Fibroblast of the aortic adventitia (primary cell): ENCODE measurements at regions not wholly inside any gene's neighbourhood (a gene's known extent, or its start where the extent isn't known, plus 50 kb on each side); places are given as distances from the start of the nearest gene placed in this dataset.

Experiments used
- DNase-seq: peaks from one replicate; pipeline ENCODE4 v3.0.0-alpha.2; 2010; ENCODE audit warnings: low read depth
- H3K4me3 ChIP-seq: 2 replicates; pipeline ENCODE4 v1.5.1; 2011; ENCODE audit warnings: low read depth, mild to moderate bottlenecking, control low read depth, low read length, moderate library complexity
- TF ChIP-seq, protein P1 (sequence below): IDR thresholded peaks from 2 replicates; pipeline ENCODE4 v1.5.1; 2011; ENCODE audit warnings: mild to moderate bottlenecking, low read length, control low read depth, inconsistent platforms; ENCODE audit not compliant: insufficient read depth

- no peak overlapping the region for H3K4me3 ChIP-seq
- TF ChIP-seq, protein P1, sequence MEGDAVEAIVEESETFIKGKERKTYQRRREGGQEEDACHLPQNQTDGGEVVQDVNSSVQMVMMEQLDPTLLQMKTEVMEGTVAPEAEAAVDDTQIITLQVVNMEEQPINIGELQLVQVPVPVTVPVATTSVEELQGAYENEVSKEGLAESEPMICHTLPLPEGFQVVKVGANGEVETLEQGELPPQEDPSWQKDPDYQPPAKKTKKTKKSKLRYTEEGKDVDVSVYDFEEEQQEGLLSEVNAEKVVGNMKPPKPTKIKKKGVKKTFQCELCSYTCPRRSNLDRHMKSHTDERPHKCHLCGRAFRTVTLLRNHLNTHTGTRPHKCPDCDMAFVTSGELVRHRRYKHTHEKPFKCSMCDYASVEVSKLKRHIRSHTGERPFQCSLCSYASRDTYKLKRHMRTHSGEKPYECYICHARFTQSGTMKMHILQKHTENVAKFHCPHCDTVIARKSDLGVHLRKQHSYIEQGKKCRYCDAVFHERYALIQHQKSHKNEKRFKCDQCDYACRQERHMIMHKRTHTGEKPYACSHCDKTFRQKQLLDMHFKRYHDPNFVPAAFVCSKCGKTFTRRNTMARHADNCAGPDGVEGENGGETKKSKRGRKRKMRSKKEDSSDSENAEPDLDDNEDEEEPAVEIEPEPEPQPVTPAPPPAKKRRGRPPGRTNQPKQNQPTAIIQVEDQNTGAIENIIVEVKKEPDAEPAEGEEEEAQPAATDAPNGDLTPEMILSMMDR = no peak
- peak; percentile 23 for DNase-seq
Measured at GRCh38 chr3:31157893-31158620, 263.6 kb upstream of the GADL1 start.

DNA sequence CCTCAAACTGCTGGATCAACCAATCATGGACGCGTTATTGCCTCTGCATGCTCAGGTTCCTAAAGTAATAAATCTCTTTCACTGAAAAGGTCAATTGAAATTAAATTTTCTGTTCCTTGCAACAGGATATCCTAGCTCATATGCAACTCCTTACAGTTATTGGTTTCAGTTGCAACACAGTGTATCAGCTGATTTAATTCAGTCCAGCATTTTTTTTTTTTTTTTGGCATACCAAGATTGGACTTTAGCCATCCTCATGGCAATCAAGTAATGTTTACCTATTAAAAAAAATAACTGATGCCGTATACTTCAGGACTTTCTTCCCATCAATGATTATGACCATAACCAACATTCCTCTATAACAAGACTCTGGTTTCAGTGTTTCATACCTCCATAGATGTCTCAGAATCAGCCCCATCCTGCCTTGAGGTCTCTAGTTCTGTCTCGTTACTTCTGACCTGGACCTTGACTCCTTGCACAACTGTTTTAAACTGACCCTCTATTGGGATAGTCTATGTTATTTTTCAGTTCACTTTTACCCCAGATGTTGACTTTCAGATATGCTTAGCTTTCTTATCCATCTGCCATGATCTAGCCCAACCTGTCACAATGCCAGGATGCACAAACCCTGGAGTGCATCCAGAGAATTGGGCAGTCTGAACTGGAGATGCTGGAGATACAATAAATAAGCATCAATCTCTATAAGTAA, 265.0 kb upstream of the GADL1 start:
- H3K4me3 ChIP-seq = no peak overlapping the region
- TF ChIP-seq, protein P1 = no peak
- DNase-seq = peak; percentile 25

DNA sequence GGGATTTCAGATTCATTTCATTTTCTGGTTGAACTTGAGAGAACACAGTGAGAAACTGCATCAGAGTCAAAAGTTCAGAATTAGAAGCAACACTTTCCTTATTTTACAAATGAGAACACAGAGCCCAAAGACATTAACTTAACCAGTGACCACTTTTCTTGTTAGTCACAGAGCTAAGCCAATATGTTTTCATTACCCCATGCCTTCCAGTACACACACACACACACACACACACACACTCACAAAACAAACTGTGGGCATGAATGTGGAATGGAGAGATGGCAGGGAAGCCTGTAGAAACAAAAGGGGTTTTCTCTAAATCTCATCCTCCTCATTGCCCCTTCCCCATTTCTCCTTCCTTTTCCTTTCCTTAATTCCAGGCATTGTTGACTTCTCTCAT, 267.4 kb upstream of the GADL1 start:
- no peak overlapping the region for H3K4me3 ChIP-seq
- DNase-seq = no peak
- TF ChIP-seq, protein P1 = no peak

GRCh38 chr3:31164381-31164780, 269.9 kb upstream of the GADL1 start:
- TF ChIP-seq, protein P1 = no peak
- DNase-seq = no peak

GRCh38 chr3:31165399-31165860, 271.0 kb upstream of the GADL1 start:
- TF ChIP-seq, protein P1 = no peak
- peak; percentile 63 for DNase-seq
- no peak overlapping the region for H3K4me3 ChIP-seq

More at GRCh38 chr3:31164381-31164780, 269.9 kb upstream of the GADL1 start:
- H3K4me3 ChIP-seq = no peak overlapping the region

DNA sequence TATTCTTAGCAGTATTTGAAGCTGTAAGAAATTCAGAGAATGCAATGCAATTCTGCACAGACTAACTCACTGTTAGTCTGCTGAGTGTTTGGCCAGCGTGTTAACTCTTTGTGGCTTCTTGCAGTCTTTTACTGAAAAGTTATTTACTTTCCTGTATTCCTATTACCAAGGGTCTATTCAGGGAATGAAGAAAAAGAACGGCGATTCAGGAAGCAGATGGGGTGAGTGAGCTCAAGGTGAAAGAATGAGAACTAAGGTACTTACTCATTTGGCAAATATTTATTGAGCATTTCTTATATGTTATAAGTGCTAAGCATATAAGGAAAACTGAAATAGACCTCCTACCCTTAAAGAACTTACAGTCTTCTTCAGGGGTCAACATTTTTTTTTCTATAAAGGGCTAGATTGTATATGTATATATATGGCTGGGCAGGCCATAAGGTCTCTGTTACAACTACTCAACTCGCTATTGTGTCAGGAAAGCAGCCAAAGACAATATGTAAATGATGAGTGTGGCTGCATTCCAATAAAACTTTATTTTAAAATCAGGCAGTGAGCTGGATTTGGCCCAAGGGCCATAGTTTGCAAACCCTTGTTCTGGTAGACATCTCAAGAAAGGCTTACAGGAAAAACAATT, 271.9 kb upstream of the GADL1 start:
- H3K4me3 ChIP-seq = no peak overlapping the region
- peak; percentile 95 for DNase-seq
- TF ChIP-seq, protein P1 = no peak
